HG03108 (cell line): ENCODE measurements at regions not wholly inside any gene's neighbourhood (a gene's known extent, or its start where the extent isn't known, plus 50 kb on each side); places are given as distances from the start of the nearest gene placed in this dataset.

Experiments used
- ATAC-seq: cut with Tn5 transposase; IDR thresholded peaks from one replicate; pipeline ENCODE4 v1.9.1; 2021; ENCODE audit warnings: moderate library complexity; ENCODE audit not compliant: unreplicated experiment

DNA sequence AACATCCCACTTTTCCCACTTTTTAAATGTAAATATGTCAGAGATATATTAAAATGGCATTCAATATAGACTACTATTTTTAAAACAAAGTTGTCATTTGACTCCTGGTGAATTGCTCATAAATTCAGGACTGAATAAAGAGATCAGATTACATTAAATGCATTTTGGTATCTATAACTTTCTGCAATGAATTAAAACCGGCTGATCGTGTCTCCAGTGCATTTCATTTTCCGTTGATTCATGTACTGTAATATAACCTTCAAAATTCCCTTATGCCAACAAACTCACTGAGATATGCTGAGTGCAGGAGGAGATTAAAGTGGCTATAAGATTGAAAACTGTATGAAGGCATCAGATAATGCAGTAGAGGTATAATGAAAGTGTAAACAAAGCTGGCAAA lies 361.1 kb upstream of the CDIN1 start:
- no peak for ATAC-seq

DNA sequence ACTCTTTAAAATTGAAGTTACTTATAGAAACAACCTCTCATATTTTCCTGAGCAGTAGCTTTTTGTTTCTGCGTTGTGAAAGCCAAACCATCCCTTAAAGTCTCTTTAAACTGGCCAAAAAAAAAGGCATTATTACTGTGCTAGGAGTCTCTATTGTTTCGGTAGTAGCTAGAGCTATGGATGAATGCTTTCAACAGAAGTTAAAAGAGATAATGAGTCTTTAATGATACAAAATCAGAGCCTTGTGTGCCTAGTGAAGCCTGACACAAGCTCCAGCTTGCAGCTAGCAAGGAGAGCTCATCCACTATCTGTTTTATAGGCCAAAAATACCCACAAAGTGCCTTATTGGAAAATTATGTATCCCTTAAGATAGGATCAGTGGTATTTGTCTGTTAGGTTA lies 360.4 kb upstream of the CDIN1 start:
- ATAC-seq = no peak

DNA sequence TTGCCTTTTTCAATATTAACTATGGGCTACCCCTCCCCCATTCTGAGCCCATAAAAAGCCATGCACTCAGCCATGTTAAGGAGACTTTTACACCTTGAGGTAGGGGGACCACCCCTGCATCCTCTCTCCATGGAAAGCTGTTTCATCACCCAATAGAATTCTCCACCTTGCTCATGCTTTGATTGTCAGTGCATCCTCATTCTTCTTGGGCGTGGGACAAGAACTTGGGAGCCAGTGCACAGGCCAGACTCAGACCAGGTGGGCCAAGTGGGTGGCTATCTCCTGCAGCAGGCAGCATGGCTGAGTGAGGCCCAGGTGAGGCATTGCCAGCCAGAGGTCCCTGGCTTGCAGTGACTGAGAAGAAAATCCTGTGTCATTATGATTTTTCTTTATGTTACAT lies 357.4 kb upstream of the CDIN1 start:
- ATAC-seq = no peak

DNA sequence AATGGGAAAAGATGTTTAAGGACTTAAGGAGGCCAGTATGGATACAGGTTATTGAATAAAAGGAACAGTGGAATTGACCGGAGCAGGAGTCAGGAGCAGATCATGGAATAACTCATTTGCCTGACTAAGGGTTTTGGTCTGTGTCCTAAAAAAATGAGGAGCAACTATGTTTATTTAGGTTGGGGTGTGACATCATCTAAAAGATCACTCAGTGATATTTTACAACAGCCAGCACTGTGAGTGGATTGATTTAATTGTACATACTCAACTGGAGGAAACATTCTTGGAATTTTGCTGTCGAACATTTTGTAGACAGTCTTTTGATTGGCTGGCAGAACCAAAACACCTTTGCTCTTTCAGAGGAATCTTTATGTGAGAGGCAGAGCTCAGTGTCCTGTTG lies 348.6 kb upstream of the CDIN1 start:
- no peak for ATAC-seq

DNA sequence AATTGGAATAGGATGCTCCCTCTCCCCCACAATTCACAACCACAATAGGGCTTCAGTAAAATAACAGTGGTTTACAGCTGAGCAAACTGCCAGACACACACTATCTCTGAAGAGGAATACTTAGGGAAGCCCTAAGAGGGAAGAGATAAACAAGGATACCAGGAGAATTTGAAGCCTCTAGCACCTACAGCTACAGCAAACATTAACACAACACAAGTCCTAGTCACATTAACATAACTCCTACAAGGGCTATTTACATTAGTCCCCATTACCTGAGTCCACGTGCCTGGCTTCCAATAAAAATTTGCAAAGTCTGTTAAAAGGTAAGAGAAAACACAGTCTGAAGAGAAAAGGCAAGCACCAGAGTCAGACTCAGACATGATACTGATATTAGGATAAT lies 346.9 kb upstream of the CDIN1 start:
- ATAC-seq = no peak

DNA sequence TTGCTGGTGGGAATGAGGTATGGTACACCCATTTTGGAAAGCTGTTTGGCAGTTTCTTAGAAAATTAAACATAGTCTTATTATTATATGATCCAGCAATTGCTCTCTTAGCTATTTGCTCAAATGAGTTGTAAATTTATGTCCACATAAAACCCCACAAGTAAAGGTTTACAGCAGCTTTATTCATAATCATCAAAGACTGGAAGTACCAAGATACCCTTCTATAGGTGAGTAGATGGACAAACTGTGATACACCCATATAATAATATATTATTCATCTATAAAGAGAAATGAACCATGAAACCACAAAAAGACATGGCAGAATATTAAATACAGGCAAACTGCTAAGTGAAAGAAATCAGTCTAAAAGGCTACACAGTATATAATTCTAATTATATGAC lies 344.7 kb upstream of the CDIN1 start:
- no peak for ATAC-seq

DNA sequence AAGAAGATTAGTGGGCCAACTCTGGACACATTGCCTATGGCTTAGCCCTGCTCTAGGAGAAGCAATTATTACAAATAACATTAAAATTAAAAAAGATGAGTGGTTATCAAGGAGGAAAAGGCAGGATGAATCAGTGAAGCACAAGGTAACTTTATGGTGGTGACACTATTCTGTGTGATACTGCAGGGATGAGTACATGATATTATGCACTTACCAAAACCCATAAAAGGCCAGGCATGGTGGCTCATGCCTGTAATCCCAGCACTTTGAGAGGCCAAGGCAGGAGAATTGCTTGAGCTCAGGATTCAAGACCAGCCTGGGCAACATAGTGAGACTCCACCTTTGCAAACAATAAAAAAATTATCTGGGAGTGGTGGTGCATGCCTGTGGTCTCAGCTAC lies 344.3 kb upstream of the CDIN1 start:
- no peak for ATAC-seq

DNA sequence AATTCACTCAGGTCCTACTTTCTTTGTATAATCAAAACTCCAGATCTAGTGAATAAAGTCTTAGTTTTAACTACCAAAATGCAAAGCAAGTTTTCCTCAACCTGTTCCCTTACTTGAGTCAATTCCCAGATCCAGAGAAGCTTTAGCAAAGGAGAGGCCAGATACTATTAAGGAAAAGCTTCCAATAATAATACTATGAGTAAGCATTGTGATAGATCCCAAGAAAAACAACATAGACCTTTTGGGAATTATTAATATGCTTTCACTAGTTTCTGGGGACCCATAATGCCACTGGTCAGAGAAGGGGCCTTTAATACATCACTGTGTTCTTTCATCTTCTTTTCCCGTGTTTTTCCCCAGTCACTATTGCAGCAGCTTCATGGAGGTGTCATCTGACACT lies 339.9 kb upstream of the CDIN1 start:
- no peak for ATAC-seq

DNA sequence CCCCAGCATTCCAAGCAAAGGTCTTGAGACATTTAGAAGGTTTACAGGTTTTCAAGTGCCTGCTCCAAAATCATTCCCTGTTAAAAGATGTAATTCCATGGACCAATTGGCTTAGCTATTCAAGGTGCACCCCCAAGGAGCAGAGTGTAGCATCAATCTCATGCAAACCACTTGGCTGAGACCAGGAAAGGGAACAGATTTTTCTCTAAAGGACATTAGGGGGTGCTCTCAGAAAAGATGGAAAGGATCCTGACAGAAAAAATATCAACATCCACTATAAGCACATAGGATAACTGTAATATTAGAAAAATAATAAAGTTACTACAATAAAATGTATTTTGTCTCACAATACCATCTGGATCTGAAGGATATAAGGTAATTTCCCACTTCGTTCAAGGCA lies 328.0 kb upstream of the CDIN1 start:
- ATAC-seq = no peak

DNA sequence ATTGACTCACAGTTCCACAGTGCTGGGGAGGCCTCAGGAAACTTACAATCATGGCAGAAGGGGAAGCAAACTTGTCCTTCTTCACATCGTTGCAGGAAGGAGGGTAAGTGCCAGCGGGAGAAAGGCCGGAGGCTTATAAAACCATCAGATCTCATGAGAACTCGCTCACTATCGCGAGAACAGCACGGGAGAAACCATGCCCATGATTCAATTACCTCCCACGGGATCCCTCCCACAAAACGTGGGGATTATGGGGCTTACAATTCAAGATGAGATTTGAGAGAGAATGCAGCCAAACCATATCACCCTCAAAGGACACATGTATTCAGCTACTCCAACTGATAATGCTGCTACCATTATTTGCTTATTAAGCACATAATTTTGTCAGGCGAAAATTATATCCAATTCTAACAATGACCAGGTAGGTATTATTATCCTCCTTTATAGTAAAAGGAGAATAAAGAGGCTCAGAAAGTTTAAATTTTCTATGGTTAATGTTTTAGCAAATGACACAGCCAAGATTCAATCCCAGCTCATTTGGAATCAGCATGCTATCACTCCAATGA lies 327.2 kb upstream of the CDIN1 start:
- ATAC-seq = no peak

DNA sequence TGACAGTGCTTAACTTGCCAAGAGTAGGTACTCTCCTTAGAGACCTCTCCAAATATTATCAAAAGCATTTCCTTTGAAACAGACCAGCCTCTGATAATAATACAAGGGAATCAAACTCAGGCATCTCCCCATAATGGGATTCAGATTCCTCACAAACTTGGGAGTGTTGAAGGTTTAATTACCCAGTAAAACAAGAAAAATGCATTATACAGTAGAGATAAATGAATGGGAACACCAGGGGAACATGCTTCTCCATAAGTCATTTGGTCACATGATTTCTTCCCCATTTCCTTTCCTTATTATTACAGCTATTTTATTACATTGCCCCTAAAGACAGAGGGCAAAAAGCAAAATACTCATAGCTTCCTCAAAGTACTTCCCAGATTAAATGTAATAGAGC lies 325.0 kb upstream of the CDIN1 start:
- no peak for ATAC-seq

DNA sequence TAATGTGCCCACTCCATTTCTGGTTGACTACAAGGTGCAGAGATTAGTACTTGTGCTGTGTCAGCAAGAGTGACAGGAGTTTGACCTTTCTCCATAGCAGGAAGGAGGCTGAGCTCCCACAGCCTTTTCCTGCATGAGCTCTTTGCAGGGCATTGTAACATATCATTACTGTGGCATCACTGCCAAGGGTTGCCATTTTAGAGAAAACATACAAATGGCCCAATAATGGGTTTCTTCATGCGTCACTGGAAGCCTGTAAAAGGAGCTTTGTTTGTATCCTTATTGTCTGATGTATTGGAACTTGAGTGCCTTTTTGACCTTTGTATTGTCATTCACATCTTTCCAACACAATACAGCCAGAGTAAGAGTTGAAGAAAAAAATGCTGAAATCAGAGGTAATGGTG lies 323.0 kb upstream of the CDIN1 start:
- no peak for ATAC-seq

DNA sequence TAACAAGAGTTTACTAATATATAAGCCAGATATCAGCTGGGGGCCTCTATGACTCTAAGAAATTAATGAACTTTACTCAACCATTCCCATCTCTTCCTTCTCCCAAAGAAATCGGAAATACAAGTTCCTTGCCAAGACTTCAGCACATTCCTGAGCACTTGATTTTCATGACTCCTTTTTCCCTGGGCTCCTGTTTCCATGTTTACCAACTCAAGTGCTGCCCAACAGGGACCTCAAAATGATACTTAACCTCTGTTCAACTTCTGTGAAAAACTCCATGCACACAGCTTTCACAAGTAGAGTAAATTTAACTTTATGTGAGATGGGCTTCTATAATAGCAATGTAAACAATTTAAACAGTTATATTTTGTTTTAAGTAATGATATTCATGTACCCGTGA lies 315.8 kb upstream of the CDIN1 start:
- no peak for ATAC-seq

DNA sequence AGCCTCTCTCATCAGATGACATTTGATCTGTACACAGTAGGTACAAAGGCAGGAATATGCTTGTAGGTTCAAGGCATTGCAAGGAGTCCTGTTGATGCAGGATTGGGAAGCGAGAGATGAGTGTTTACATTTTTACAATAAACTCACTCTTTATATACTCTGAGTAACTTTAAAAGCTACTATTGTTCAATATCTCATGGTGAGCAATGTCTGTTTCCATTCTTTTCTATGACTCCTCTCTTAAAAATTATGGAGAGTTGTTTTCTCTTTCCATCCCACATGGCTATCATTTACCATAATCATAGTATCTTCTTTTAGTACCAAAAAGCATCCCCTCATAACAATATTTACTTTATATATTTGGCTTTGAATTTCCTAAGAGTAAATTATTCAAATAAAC lies 314.0 kb upstream of the CDIN1 start:
- no peak for ATAC-seq

DNA sequence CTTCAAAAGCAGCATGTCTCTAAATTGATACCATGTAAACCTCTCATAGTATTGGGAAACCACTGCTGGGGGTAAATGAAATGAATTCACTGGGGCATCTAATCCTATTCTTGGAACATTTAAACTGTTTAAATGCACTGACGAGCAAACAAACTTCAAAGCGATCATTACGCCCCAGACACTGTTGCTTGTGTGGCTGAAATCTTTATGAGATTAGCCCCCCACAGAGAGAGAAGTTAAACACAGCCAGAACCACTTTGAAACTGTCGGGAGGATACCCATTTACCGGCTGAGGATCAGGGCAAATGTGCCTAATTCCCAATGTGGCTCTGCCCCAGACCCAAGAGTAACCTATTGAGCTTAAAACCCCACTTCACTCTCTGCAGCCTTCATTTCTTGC lies 308.4 kb upstream of the CDIN1 start:
- no peak for ATAC-seq

DNA sequence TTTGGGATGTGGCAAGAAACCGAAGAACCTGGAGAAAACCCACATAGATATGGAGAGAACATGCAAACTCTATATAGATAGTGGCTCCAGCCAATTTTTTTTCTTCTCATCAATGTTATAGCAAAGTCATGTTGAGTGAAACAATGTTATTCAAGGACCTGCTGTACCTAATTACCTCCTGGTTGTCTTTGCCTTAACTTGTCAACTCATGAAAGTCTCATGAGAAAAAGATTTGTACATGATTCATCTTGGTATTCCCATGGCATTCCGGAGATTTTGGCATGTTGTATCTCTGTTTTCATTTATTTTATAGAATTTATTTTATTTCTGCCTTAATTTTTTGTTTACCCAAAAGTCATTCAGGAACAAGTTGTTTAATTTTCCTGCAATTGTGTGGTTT lies 303.8 kb upstream of the CDIN1 start:
- ATAC-seq = no peak

DNA sequence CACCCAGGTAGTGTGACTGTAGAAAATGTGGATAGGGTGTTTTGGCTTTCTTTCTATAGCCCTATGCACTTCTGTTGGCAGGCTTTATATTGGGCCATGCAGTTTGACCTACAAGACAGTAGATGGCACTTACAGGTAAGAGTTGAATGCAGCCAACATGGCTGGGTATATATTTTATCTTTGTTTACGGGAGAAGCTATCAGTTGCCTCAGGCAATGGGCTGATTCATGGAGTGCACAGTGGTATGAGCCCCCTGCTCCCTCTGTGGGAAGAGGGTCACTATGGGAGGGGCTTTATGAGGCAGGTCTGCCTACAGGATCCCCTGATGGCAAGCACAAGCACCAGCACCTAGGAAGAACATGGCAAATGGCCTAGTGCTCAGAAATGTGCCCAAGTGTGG lies 301.2 kb upstream of the CDIN1 start:
- ATAC-seq = no peak

DNA sequence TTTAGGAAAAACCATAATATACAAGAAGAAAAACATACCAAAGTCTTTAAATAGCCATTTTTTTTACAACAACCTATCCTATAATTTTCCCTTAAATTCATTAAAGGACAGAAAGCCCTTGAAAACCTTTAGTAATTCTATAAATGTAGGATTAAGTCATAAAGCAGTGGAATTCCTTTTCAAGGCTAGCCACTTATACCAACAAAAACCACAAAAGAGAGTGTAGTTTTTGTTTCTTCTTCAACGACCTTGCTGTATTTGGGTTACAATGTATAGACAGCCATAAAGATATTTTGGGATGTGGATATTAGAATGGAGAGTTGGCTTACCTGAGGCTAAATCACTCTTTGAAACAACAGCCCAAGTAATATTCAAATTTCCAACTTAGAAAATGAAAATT lies 296.6 kb upstream of the CDIN1 start:
- no peak for ATAC-seq

DNA sequence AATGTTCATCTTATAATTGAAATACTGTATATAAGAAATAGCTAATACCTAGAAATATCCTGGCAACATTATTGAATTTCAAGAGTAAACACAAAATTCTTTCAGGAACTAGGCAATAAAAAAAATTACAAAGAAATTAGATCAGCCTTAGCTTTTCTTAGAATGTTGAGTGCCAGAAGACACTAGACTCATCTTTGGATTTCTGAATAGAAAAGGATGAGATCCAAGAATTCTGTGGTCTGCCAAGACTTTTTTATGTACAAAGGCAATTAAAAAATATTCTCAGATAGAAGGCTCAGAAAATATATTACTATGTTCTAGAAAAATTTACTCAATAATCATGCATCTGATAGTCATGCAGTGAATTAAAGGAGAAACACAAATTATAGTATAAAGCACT lies 294.5 kb upstream of the CDIN1 start:
- ATAC-seq = no peak

DNA sequence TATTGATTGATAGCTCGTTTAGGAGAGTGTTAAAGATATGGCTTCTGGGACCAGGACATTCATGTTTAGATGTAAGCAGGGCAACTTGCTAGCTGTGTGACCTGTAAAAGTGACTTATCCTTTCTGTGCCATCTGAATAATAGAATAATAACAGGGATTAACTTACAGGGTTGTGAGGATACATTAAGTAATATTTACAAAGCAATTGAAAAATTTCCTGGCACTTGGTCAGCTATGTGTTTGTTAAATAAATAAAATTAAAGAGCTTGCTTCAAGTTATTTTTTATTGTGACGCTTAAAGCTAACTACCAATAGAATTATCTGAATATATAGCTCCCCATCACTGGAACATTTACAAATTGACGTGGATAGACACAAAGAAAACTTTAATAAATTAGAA lies 287.9 kb upstream of the CDIN1 start:
- ATAC-seq = no peak

DNA sequence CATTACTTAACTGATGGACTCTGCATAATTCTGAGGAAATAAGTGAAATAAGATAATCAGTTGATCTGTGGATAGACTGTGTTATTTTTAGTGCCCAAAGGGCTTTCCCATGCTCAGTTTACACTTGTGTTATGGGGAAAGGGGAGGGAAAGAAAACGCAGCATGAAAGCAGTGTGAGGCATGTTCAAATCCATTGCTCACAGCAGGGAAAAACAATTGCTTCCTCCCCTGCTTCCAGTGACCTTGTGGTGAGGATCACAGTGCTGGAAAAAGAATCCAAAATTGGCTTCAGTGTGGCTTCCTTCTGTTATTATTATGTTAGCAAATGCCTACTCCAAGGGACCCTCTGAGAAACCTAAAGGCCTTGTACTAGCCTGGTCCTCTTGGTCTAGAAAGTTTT lies 285.1 kb upstream of the CDIN1 start:
- ATAC-seq = no peak

DNA sequence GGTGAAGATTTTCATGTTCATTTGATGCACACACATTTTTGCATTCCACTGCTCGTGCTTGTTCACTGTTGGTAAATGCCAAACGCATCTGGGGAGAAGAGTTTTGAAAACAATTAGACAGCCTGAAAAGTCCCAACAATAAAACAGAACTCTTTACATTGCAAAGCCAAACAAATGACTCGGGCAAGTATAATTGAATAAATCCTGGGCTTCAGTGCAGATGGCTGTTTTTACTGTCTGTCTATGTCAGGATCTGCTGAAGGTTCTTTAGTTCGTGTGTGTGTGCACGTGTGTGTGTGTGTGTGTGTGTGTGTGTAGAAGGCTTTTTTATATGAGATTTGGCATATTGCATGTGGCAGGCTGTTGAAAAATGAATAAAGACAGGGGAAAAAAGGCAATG lies 277.5 kb upstream of the CDIN1 start:
- ATAC-seq = no peak

DNA sequence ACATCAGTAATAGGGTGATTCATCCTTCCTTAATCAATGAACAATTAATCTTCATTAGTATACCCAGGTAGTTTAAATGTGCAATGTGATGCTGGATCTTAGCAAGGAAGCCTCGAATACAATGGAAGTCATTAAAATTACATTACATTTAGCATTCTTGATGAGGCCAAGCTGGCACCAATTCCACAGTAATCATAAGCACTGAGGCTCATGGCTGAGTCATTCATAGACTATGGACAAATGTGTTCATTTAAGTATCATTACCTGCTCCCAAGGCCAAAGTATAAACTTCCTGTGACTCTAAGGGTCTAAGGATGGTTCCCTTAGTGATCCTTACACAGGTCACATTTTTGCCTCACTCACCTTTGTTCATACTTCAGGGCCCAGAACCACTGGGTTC lies 266.4 kb upstream of the CDIN1 start:
- ATAC-seq = no peak

DNA sequence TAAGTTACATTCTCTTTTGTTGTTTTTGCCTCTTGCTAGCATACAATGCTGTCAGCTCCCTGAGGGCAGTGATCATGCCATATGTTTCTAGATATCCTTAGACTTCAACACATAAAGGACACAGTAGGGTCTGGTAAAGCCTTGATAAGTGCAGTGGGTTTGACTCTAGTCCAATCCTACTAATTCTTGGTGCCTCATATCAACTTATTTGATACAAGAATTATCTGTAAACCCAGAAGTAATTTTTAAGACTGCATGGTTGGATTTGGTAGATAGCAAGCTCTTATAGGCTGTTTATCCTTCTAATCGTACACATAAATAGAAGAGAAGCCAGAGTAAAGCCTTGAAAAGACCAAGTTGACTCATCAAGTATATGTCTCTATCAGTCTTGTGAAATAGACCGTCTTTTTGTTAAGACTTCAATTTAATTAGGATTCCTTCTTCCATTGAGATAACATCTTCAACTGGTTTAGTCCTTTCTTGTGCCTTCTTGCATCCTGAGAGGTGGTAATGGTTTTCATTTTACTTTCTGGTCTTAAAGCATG lies 265.6 kb upstream of the CDIN1 start:
- ATAC-seq = no peak
